ENCODE measurements at regions not wholly inside any gene's neighbourhood (a gene's known extent, or its start where the extent isn't known, plus 50 kb on each side); places are given as distances from the start of the nearest gene placed in this dataset.
A peak's percentile ranks its signal among the peaks of the same experiment; 100 is the strongest.

- no peaks in the 10 kb centered on the region for H3K36me3 ChIP-seq (ENCODE audit: control insufficient read depth, insufficient read depth, low read length)
- CTCF ChIA-PET: interaction anchor here (0.6 to 8.1 kb wide), 19 partner anchors 10 to 511 kb away, joined by 3 to 100 read pairs (median 4); partner anchors contain the start of gene MYOCD
- DNase-seq (ENCODE audit: low read depth): peak; percentile 10
- peak; percentile 69 for TF ChIP-seq CTCF (IDR thresholded peaks at IDR 0.05; ENCODE audit: insufficient read depth, low read depth, low read length)
- POLR2A ChIA-PET: interaction anchor here (0.6 kb wide), 1 partner anchor 368 kb away, joined by 3 read pairs; no protein-coding TSS in a partner anchor
- H3K4me3 ChIP-seq (ENCODE audit: low read depth, low read length): no peak overlapping the region
- no peaks in the 10 kb centered on the region; the same call in 1 of the 2 replicates for H3K27me3 ChIP-seq (ENCODE audit: control insufficient read depth, insufficient read depth, low read length)
Measured at GRCh38 chr17:12256380-12256995, 235.8 kb downstream of the MAP2K4 start.

GRCh38 chr17:12257176-12257575 is 236.5 kb downstream of the MAP2K4 start:
- CTCF ChIA-PET: interaction anchor here (0.6 to 8.1 kb wide), 12 partner anchors 10 to 485 kb away, joined by 3 to 100 read pairs (median 5); partner anchors contain the start of gene MYOCD
- no peak for DNase-seq (ENCODE audit: low read depth)
- POLR2A ChIA-PET: no interaction called here
- H3K36me3 ChIP-seq (ENCODE audit: control insufficient read depth, insufficient read depth, low read length): no peaks in the 10 kb centered on the region
- H3K27me3 ChIP-seq (ENCODE audit: control insufficient read depth, insufficient read depth, low read length): no peaks in the 10 kb centered on the region; the same call in 1 of the 2 replicates
- no peak overlapping the region for H3K4me3 ChIP-seq (ENCODE audit: low read depth, low read length)
- no peak for TF ChIP-seq CTCF (IDR thresholded peaks at IDR 0.05; ENCODE audit: insufficient read depth, low read depth, low read length)

- H3K27me3 ChIP-seq (ENCODE audit: control insufficient read depth, insufficient read depth, low read length): no peaks in the 10 kb centered on the region
- no peak for TF ChIP-seq CTCF (IDR thresholded peaks at IDR 0.05; ENCODE audit: insufficient read depth, low read depth, low read length)
- ChIA-PET POLR2A (no interaction called here), CTCF (interaction anchor here (0.9 kb wide), 1 partner anchor 481 kb away, joined by 3 read pairs; no protein-coding TSS in a partner anchor)
- no peak overlapping the region for H3K4me3 ChIP-seq (ENCODE audit: low read depth, low read length)
- no peaks in the 10 kb centered on the region for H3K36me3 ChIP-seq (ENCODE audit: control insufficient read depth, insufficient read depth, low read length)
- DNase-seq (ENCODE audit: low read depth): no peak
Measured at GRCh38 chr17:12261354-12261753, 240.7 kb downstream of the MAP2K4 start.

- ChIA-PET CTCF (interaction anchor here (0.9 kb wide), 1 partner anchor 193 kb away, joined by 5 read pairs; no protein-coding TSS in a partner anchor), POLR2A (no interaction called here)
- DNase-seq (ENCODE audit: low read depth): no peak
- H3K36me3 ChIP-seq (ENCODE audit: control insufficient read depth, insufficient read depth, low read length): no peaks in the 10 kb centered on the region
- no peak for TF ChIP-seq CTCF (IDR thresholded peaks at IDR 0.05; ENCODE audit: insufficient read depth, low read depth, low read length)
- H3K27me3 ChIP-seq (ENCODE audit: control insufficient read depth, insufficient read depth, low read length): no peaks in the 10 kb centered on the region
- no peak overlapping the region for H3K4me3 ChIP-seq (ENCODE audit: low read depth, low read length)
Measured at GRCh38 chr17:12269751-12270150, 249.1 kb downstream of the MAP2K4 start.

GRCh38 chr17:12277827-12278226 is 257.1 kb downstream of the MAP2K4 start:
- TF ChIP-seq CTCF (IDR thresholded peaks at IDR 0.05; ENCODE audit: insufficient read depth, low read depth, low read length): no peak
- ChIA-PET CTCF (no interaction called here), POLR2A (no interaction called here)
- no peaks in the 10 kb centered on the region for H3K36me3 ChIP-seq (ENCODE audit: control insufficient read depth, insufficient read depth, low read length)
- no peak overlapping the region for H3K4me3 ChIP-seq (ENCODE audit: low read depth, low read length)
- no peaks in the 10 kb centered on the region for H3K27me3 ChIP-seq (ENCODE audit: control insufficient read depth, insufficient read depth, low read length)
- no peak for DNase-seq (ENCODE audit: low read depth)

All from BJ (cell line).